RWPE1 (cell line): ENCODE measurements at regions not wholly inside any gene's neighbourhood (a gene's known extent, or its start where the extent isn't known, plus 50 kb on each side); places are given as distances from the start of the nearest gene placed in this dataset.

Experiments
- CTCF ChIA-PET: fragments of 350-600 bp; sonication (Branson Sonifier 250); formaldehyde crosslinking; extraction: SDS; loops from one replicate; lab custom pipeline; 2021; lab: Yijun Ruan, JAX
- POLR2A ChIA-PET: fragments of 400-600 bp; formaldehyde crosslinking; extraction: SDS; loops from one replicate; lab custom pipeline; 2020; ENCODE audit warnings: antibody characterized with exemption; ENCODE audit not compliant: low non-redundant PET; lab: Yijun Ruan, JAX
- DNase-seq: peaks from one replicate; pipeline ENCODE4 v3.0.0; 2012; ENCODE audit warnings: low spot score
- H3K27ac ChIP-seq: fragments of 450-650 bp; 2 replicates; pipeline ENCODE4 v1.5.1; 2017
- CTCF ChIP-seq: fragments of 450-650 bp; conservative IDR thresholded peaks from 2 replicates; pipeline ENCODE4 v1.5.1; 2017; ENCODE audit warnings: low read depth, mild to moderate bottlenecking

GRCh38 chr4:78694457-78694787, 81.7 kb upstream of the BMP2K start:
- POLR2A ChIA-PET: no interaction called here
- H3K27ac ChIP-seq: no peak overlapping the region
- CTCF ChIA-PET: no interaction called here
- no peak for TF ChIP-seq CTCF
- no peak for DNase-seq

- no peak for DNase-seq
- CTCF ChIA-PET: no interaction called here
- POLR2A ChIA-PET: no interaction called here
- no peak overlapping the region for H3K27ac ChIP-seq
- TF ChIP-seq CTCF: no peak
These were observed 80.2 kb upstream of the BMP2K start for GRCh38 chr4:78695910-78696309.

GRCh38 chr4:78703079-78703478, 73.1 kb upstream of the BMP2K start:
- CTCF ChIA-PET: no interaction called here
- POLR2A ChIA-PET: no interaction called here
- H3K27ac ChIP-seq: no peak overlapping the region
- TF ChIP-seq CTCF: no peak
- no peak for DNase-seq

GRCh38 chr4:78704317-78704716, 71.8 kb upstream of the BMP2K start:
- ChIA-PET CTCF (no interaction called here), POLR2A (no interaction called here)
- H3K27ac ChIP-seq: no peak overlapping the region

GRCh38 chr4:78704981-78705683, 71.0 kb upstream of the BMP2K start:
- CTCF ChIA-PET: no interaction called here
- TF ChIP-seq CTCF: no peak
- H3K27ac ChIP-seq: no peak overlapping the region
- DNase-seq: peak; percentile 55
- POLR2A ChIA-PET: no interaction called here

More at GRCh38 chr4:78704317-78704716, 71.8 kb upstream of the BMP2K start:
- DNase-seq: no peak
- TF ChIP-seq CTCF: no peak

- no peak for DNase-seq
- H3K27ac ChIP-seq: no peak overlapping the region
- CTCF ChIA-PET: no interaction called here
- no peak for TF ChIP-seq CTCF
- POLR2A ChIA-PET: no interaction called here
These were observed 69.8 kb upstream of the BMP2K start for GRCh38 chr4:78706302-78706701.
